Stimulated activated CD8-positive, alpha-beta memory T cell treated with anti-CD3 and anti-CD28 coated beads, Interleukin-15, amount 100 ng/mL, for 48 hours (primary cell): ENCODE measurements at regions not wholly inside any gene's neighbourhood (a gene's known extent, or its start where the extent isn't known, plus 50 kb on each side); places are given as distances from the start of the nearest gene placed in this dataset.
"Not testable (repeated sequence)": the region's sequence is repeated elsewhere in the genome, so short reads cannot be mapped to it uniquely, and the experiment has no call there.

ENCODE experiments used
- DNase-seq, 2 donors: peaks; one replicate each; pipeline ENCODE4 v3.0.0-alpha.2; 2020; ENCODE audit warnings: low read depth in 2 of 2

- DNase-seq, result not testable (repeated sequence)
Observed at GRCh38 chr6:103801901-103802479, 1057.7 kb downstream of the HACE1 start.

GRCh38 chr6:103799971-103800670, 1059.6 kb downstream of the HACE1 start:
- no peak for DNase-seq

GRCh38 chr6:103798166-103798565, 1061.6 kb downstream of the HACE1 start:
- DNase-seq, result no peak

- no peak for DNase-seq
Observed at GRCh38 chr6:103797738-103798137, 1062.0 kb downstream of the HACE1 start.

GRCh38 chr6:103791458-103791857, 1068.3 kb downstream of the HACE1 start:
- DNase-seq, result no peak

- no peak for DNase-seq
Observed at GRCh38 chr6:103784117-103784516, 1075.6 kb downstream of the HACE1 start.

GRCh38 chr6:103783329-103783728, 1076.4 kb downstream of the HACE1 start:
- no peak for DNase-seq

GRCh38 chr6:103769431-103769830, 1090.3 kb downstream of the HACE1 start:
- no peak for DNase-seq

- DNase-seq, result no peak
Observed at GRCh38 chr6:103750603-103751002, 1109.1 kb downstream of the HACE1 start.

- DNase-seq, result no peak
Observed at GRCh38 chr6:103734016-103734415, 1125.7 kb downstream of the HACE1 start.

- DNase-seq, result no peak
Observed at GRCh38 chr6:103729658-103730057, 1130.1 kb downstream of the HACE1 start.

- no peak for DNase-seq
Observed at GRCh38 chr6:103723438-103724322, 1136.0 kb downstream of the HACE1 start.

GRCh38 chr6:103722683-103723082, 1137.0 kb downstream of the HACE1 start:
- DNase-seq, result no peak

- DNase-seq, result no peak
Observed at GRCh38 chr6:103721923-103722322, 1137.8 kb downstream of the HACE1 start.

GRCh38 chr6:103720393-103720792, 1139.3 kb downstream of the HACE1 start:
- DNase-seq, result no peak

- no peak for DNase-seq
Observed at GRCh38 chr6:103719545-103719944, 1140.2 kb downstream of the HACE1 start.

GRCh38 chr6:103715269-103715668, 1144.5 kb downstream of the HACE1 start:
- no peak for DNase-seq

GRCh38 chr6:103709236-103709635, 1150.5 kb downstream of the HACE1 start:
- DNase-seq, result not testable (repeated sequence)

GRCh38 chr6:103707596-103708325, 1152.0 kb downstream of the HACE1 start:
- no peak for DNase-seq

GRCh38 chr6:103699769-103700168, 1160.0 kb downstream of the HACE1 start:
- no peak for DNase-seq

GRCh38 chr6:103687430-103687829, 1172.3 kb downstream of the HACE1 start:
- DNase-seq, result no peak

- DNase-seq, result no peak
Observed at GRCh38 chr6:103680116-103680515, 1179.6 kb downstream of the HACE1 start.
